NK-92 treated with Interleukin-12 subunit alpha and Interleukin-12 subunit beta, amount 100 ng/mL, for 24 hours (cell line): ENCODE measurements at regions not wholly inside any gene's neighbourhood (a gene's known extent, or its start where the extent isn't known, plus 50 kb on each side); places are given as distances from the start of the nearest gene placed in this dataset.

Source experiments
- DNase-seq: peaks from one replicate; lab custom pipeline; 2025; lab: John Stamatoyannopoulos, UW

DNA sequence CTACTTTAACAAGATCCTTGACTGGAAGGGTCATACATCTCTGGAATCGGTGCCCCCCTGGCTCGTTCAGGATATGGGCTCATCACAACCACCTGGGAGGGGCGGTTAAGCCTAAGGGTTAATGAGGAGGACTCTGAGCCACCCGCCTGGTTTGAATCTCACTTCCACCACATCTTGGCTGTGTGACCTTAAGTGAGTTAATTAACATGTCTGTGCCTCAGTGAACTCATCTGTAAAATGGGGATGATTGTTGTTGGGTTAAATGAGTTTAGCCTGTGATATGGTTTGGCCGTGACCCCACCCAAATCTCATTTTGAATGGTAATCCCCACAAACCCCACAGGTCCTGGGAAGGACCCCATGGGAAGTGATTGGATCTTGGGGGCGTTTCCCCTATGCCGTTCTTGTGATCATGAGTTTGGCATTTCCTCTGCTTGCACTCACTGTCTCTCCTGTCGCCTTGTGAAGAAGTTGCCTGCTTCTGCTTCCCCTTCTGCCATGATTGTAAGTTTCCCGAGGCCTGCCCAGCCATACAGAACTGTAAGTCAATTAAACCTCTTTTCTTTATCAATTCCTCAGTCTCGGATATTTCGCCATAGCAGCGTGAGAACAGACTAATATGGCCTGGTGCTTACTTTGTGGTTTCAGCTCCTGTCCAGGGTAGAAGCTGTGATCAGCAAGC is 214.0 kb upstream of the CIBAR2 start:
- DNase-seq: no peak

- DNase-seq: no peak
Measured at GRCh38 chr16:85326794-85327181, 214.5 kb upstream of the CIBAR2 start.

GRCh38 chr16:85327731-85328675 is 215.7 kb upstream of the CIBAR2 start:
- DNase-seq: no peak

GRCh38 chr16:85328676-85329058 is 216.4 kb upstream of the CIBAR2 start:
- DNase-seq: no peak

- no peak for DNase-seq
Measured at GRCh38 chr16:85329059-85329812, 217.0 kb upstream of the CIBAR2 start.

- no peak for DNase-seq
Measured at GRCh38 chr16:85330006-85330693, 217.9 kb upstream of the CIBAR2 start.

DNA sequence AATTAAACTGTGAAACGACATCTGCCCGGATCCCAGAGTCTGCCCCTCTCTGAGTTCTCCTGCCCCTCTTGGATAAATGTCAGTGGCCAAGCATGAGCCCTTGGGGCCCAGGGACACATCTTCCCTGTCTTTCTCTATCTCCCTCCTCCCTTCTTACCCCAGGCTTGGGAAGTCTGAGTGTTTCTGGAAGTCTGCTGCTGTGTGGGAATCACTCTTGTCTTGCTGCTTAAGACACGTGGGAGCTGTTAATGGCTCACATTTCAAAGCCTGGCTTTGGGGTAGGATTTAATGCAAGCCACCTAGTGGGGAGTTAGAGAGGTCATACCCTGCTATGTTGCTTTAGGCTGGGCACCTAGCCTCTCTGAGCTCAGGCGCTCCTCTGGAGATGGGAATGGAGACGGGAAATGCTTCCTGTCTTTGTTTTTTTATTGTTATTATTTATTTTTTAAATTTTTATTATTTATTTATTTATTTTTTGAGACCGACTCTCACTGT is 218.5 kb upstream of the CIBAR2 start:
- no peak for DNase-seq

- no peak for DNase-seq
Measured at GRCh38 chr16:85331688-85332087, 219.4 kb upstream of the CIBAR2 start.

GRCh38 chr16:85332175-85332574 is 219.9 kb upstream of the CIBAR2 start:
- DNase-seq: no peak

- no peak for DNase-seq
Measured at GRCh38 chr16:85333337-85333736, 221.1 kb upstream of the CIBAR2 start.

DNA sequence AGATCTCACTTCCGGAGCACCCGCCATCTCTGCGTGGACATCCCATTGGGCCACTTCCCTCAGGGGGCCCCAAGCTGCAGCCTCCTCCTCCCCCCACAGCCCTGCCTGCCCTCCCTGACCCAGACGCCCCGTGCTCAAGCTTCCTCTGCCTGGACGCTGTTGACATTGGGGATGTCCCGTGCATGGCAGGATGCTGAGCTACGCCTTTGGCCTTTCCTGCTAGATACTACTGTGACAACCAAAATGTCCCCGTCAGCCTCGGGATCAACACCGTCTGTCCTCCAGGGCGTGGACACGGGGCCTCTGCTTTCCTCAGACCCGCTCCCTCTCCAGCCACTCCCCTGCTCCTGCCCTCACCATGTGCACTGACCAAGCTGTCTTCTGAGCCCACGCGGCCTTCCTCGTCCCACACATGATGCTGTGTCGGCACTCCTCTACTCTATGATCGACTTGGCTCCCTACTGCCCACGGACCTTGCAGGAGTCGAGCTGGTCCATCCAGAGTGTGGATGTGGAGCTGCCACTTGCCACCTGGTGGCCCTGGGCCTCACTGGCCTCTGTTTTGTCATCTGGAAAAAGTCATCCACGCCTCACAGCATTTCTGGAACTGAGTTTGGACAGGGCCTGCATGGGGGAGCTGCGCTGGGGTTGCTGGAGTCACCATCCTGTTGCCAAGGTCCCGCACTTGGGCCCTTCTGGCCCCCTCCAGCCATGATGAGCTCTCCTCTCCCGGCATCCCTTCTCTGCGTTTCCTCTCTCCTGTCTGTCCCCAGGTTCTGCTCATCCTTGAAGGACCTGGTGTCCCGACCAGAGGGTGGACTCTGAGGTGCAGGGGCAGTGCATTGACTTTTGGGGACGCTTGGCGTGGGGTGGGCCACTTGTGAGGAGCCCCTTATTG is 221.7 kb upstream of the CIBAR2 start:
- DNase-seq: no peak

DNA sequence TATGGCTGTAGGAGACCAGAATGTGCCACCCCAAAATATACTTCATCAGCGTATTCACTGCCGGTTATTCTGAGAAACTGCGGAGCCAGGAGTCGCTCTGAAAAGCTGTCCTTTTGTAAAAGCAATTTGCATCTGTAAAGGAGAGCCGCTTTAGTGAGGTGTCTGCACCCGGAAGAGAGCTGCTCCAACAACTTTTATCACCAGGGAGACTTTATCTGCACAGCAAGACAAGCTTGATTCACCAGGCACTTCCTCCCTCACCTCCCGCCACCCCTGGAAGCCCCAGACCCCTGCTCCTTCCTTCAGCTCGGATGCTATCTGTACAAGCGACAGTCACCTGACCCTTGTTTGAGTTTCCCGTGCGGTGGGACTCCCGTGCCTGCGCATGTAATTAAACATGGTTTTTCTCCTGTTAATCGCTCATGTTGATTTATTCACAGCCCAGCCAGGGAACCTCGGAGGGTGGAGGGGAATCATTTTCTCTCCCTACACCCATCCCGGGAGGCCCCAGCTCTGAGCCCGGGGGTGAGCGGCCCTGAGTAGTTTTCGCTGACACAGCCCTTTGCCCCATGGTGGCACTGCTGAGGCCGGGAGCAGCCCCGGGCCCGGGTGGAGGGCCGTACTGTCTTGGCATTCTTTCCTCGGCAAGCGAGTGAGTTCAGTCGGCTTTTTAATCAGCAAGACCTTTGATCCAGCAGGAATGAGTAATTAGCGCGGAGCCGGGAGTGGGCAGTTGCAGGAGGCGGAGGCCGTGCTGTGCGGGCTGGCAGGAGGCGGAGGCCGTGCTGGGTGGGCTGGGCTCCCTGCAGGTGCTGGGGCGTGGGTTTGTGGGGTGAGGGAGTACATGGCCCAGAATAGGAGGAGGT is 222.7 kb upstream of the CIBAR2 start:
- no peak for DNase-seq

GRCh38 chr16:85335584-85336491 is 223.6 kb upstream of the CIBAR2 start:
- DNase-seq: no peak

GRCh38 chr16:85337910-85338637 is 225.8 kb upstream of the CIBAR2 start:
- no peak for DNase-seq

DNA sequence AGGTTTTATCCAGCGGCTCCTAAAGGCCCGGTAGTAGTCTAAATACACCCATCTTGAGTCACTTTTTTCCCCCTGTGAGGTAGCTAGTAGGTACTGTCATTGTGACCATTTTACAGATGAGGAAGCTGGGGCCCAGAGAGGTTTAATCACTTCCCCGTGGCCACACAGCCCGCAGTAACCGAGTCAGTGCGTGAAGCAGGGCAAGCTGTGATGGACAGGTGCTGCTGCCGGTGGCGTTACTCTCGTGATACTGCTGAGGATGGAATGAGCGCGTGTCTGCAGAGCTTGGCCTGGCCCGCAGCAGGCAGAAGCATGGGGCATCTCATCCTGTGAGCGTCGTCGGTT is 226.3 kb upstream of the CIBAR2 start:
- DNase-seq: no peak

- DNase-seq: no peak
Measured at GRCh38 chr16:85338989-85339685, 226.9 kb upstream of the CIBAR2 start.

- DNase-seq: no peak
Measured at GRCh38 chr16:85341972-85342695, 229.9 kb upstream of the CIBAR2 start.
